DOHH2 (cell line): ENCODE measurements at regions not wholly inside any gene's neighbourhood (a gene's known extent, or its start where the extent isn't known, plus 50 kb on each side); places are given as distances from the start of the nearest gene placed in this dataset.

ENCODE experiments used
- EZH2phosphoT487 ChIP-seq: fragments of 200-600 bp; sonication (generic); IDR thresholded peaks from 2 replicates; pipeline ENCODE4 v1.6.1; 2017; ENCODE audit warnings: borderline replicate concordance, mild to moderate bottlenecking, antibody characterized with exemption, low read length, moderate library complexity, mixed read lengths
- TF ChIP-seq, protein P1 (sequence below): fragments of 200-600 bp; sonication (generic); IDR thresholded peaks from one replicate; pipeline ENCODE4 v1.5.1; 2014; ENCODE audit warnings: antibody characterized with exemption, mild to moderate bottlenecking, low read depth, low read length; ENCODE audit not compliant: poor library complexity, severe bottlenecking

DNA sequence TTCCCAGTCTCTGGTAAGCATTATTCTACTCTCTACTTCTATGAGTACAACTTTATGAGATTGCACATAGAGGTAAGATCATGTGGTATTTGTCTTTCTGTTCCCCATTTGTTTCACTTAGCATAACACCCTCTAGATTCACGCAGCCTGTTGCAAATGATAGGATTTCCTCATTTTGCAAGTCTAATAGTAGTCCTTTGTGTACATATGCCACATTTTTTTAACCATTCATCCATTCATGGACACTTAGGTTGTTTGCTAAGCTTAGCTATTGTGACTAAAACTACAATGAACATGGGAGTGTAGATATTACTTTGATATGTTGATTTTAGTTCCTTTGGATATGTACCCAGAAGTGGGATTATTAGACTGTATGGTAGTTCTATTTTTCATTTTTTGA is 717.9 kb upstream of the ALCAM start:
- TF ChIP-seq, protein P1, sequence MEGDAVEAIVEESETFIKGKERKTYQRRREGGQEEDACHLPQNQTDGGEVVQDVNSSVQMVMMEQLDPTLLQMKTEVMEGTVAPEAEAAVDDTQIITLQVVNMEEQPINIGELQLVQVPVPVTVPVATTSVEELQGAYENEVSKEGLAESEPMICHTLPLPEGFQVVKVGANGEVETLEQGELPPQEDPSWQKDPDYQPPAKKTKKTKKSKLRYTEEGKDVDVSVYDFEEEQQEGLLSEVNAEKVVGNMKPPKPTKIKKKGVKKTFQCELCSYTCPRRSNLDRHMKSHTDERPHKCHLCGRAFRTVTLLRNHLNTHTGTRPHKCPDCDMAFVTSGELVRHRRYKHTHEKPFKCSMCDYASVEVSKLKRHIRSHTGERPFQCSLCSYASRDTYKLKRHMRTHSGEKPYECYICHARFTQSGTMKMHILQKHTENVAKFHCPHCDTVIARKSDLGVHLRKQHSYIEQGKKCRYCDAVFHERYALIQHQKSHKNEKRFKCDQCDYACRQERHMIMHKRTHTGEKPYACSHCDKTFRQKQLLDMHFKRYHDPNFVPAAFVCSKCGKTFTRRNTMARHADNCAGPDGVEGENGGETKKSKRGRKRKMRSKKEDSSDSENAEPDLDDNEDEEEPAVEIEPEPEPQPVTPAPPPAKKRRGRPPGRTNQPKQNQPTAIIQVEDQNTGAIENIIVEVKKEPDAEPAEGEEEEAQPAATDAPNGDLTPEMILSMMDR = no peak
- TF ChIP-seq EZH2phosphoT487 = no peak
